Neural cell (in vitro differentiated cells): ENCODE measurements at regions not wholly inside any gene's neighbourhood (a gene's known extent, or its start where the extent isn't known, plus 50 kb on each side); places are given as distances from the start of the nearest gene placed in this dataset.

Source experiments
- H2AFZ ChIP-seq: fragments of 200-600, 300-800 bp; sonication (generic), shearing (Covaris generic); 2 replicates; pipeline ENCODE4 v1.6.0; 2014; ENCODE audit warnings: low read depth, mild to moderate bottlenecking, antibody characterized with exemption, low read length, moderate library complexity
- H3F3A ChIP-seq: fragments of 200-600 bp; shearing (Covaris generic); 2 replicates; pipeline ENCODE4 v1.6.1; 2016; ENCODE audit warnings: mild to moderate bottlenecking, moderate library complexity, mixed read lengths, antibody characterized with exemption, low read length; ENCODE audit not compliant: insufficient read depth, poor library complexity, severe bottlenecking
- H3K27ac ChIP-seq: fragments of 200-600, 300-800 bp; sonication (generic), shearing (Covaris generic); 2 replicates; pipeline ENCODE4 v1.5.1; 2014; ENCODE audit warnings: mild to moderate bottlenecking, low read length, moderate library complexity
- H3K27me3 ChIP-seq: fragments of 300-800, 200-600 bp; sonication (generic), shearing (Covaris generic); 2 replicates; pipeline ENCODE4 v1.6.0; 2014; ENCODE audit warnings: mild to moderate bottlenecking, low read depth, low read length, moderate library complexity; ENCODE audit not compliant: insufficient read depth
- H3K36me3 ChIP-seq: fragments of 300-800, 200-600 bp; sonication (generic), shearing (Covaris generic); 2 replicates; pipeline ENCODE4 v1.5.1; 2014; ENCODE audit warnings: mild to moderate bottlenecking, antibody characterized with exemption, low read length, moderate library complexity; ENCODE audit not compliant: insufficient read depth
- H3K4me2 ChIP-seq: fragments of 300-800, 200-600 bp; sonication (generic), shearing (Covaris generic); 2 replicates; pipeline ENCODE4 v1.6.0; 2014; ENCODE audit warnings: mild to moderate bottlenecking, low read length
- H3K4me3 ChIP-seq: fragments of 300-800, 200-600 bp; sonication (generic), shearing (Covaris generic); 2 replicates; pipeline ENCODE4 v1.5.1; 2014; ENCODE audit warnings: mild to moderate bottlenecking, low read length, moderate library complexity
- H3K79me2 ChIP-seq: fragments of 200-600 bp; shearing (Covaris generic); replicated peaks from 2 replicates; pipeline ENCODE4 v1.6.0; 2014; ENCODE audit warnings: mild to moderate bottlenecking, low read length, moderate library complexity; ENCODE audit not compliant: insufficient read depth
- H3K9ac ChIP-seq: fragments of 300-800, 200-600 bp; sonication (generic), shearing (Covaris generic); 2 replicates; pipeline ENCODE4 v1.6.1; 2016; ENCODE audit warnings: mild to moderate bottlenecking, low read length, mixed read lengths
- H3K9me2 ChIP-seq: fragments of 200-600 bp; shearing (Covaris generic); 2 replicates; pipeline ENCODE4 v1.6.1; 2016; ENCODE audit warnings: mild to moderate bottlenecking, low read length, mixed read lengths; ENCODE audit not compliant: insufficient read depth
- H3K9me3 ChIP-seq: fragments of 200-600, 300-800 bp; sonication (generic), shearing (Covaris generic); 2 replicates; pipeline ENCODE4 v1.6.1; 2016; ENCODE audit warnings: mild to moderate bottlenecking, mixed run types, low read length, moderate library complexity, mixed read lengths
- H4K20me1 ChIP-seq: fragments of 200-600 bp; shearing (Covaris generic); 2 replicates; pipeline ENCODE4 v1.6.1; 2016; ENCODE audit warnings: mild to moderate bottlenecking, mixed run types; ENCODE audit not compliant: insufficient read depth
- CTCF ChIP-seq: fragments of 450-650 bp; IDR thresholded peaks from 2 replicates; pipeline ENCODE4 v1.5.1; 2014; ENCODE audit warnings: antibody characterized with exemption, mild to moderate bottlenecking, moderate library complexity; ENCODE audit not compliant: poor library complexity, severe bottlenecking
- EP300 ChIP-seq: fragments of 450-650 bp; conservative IDR thresholded peaks from 2 replicates; pipeline ENCODE4 v1.6.1; 2014; ENCODE audit warnings: antibody characterized with exemption, mild to moderate bottlenecking, moderate library complexity; ENCODE audit not compliant: poor library complexity, severe bottlenecking
- EZH2 ChIP-seq: fragments of 200-600, 300-800 bp; shearing (Covaris generic), sonication (generic); IDR thresholded peaks from 2 replicates; pipeline ENCODE4 v1.6.1; 2014; ENCODE audit warnings: antibody characterized with exemption, low read length, borderline replicate concordance, mild to moderate bottlenecking; ENCODE audit not compliant: insufficient read depth, poor library complexity, severe bottlenecking
- MXI1 ChIP-seq: fragments of 450-650 bp; conservative IDR thresholded peaks from 2 replicates; pipeline ENCODE4 v1.6.1; 2014; ENCODE audit warnings: antibody characterized with exemption, mild to moderate bottlenecking; ENCODE audit not compliant: poor library complexity, severe bottlenecking
- POLR2AphosphoS5 ChIP-seq: IDR thresholded peaks from 2 replicates; pipeline ENCODE4 v1.6.1; 2012
- RAD21 ChIP-seq: fragments of 450-650 bp; conservative IDR thresholded peaks from 2 replicates; pipeline ENCODE4 v1.6.1; 2014; ENCODE audit warnings: antibody characterized with exemption, mild to moderate bottlenecking, moderate library complexity
- REST ChIP-seq: IDR thresholded peaks from 2 replicates; pipeline ENCODE4 v1.6.1; 2012; ENCODE audit warnings: borderline replicate concordance
- SMC3 ChIP-seq: fragments of 450-650 bp; conservative IDR thresholded peaks from 2 replicates; pipeline ENCODE4 v1.6.1; 2014; ENCODE audit warnings: antibody characterized with exemption, mild to moderate bottlenecking, moderate library complexity; ENCODE audit not compliant: poor library complexity
- TAF1 ChIP-seq: IDR thresholded peaks from 2 replicates; pipeline ENCODE4 v1.6.1; 2012; ENCODE audit warnings: low read depth

GRCh38 chr13:99113351-99113750, 87.3 kb upstream of the UBAC2 start:
- Histone ChIP-seq H3K4me3 (no peak overlapping the region), H3F3A (no peaks in the 10 kb centered on the region), H3K36me3 (no peaks in the 10 kb centered on the region), H3K27me3 (no peaks in the 10 kb centered on the region), H3K4me2 (no peak overlapping the region), H4K20me1 (no peaks in the 10 kb centered on the region), H3K79me2 (no peaks in the 10 kb centered on the region), H3K9ac (no peak overlapping the region), H3K9me2 (no peaks in the 10 kb centered on the region), H3K27ac (no peak overlapping the region), H2AFZ (no peak overlapping the region), H3K9me3 (no peaks in the 10 kb centered on the region)
- TF ChIP-seq EP300: no peak
- TF ChIP-seq RAD21: no peak
- TF ChIP-seq CTCF: no peak
- TF ChIP-seq TAF1: no peak
- no peak for TF ChIP-seq EZH2
- no peak for TF ChIP-seq SMC3
- no peak for TF ChIP-seq POLR2AphosphoS5
- no peak for TF ChIP-seq REST
- no peak for TF ChIP-seq MXI1

GRCh38 chr13:99118179-99118578, 82.5 kb upstream of the UBAC2 start:
- Histone ChIP-seq H3K4me2 (no peak overlapping the region), H3K79me2 (no peaks in the 10 kb centered on the region), H3K9ac (no peak overlapping the region)

More at GRCh38 chr13:99118179-99118578, 82.5 kb upstream of the UBAC2 start:
- no peak overlapping the region for H2AFZ ChIP-seq
- H3F3A ChIP-seq: no peaks in the 10 kb centered on the region
- H3K9me3 ChIP-seq: no peaks in the 10 kb centered on the region
- no peaks in the 10 kb centered on the region for H3K9me2 ChIP-seq
- no peak for TF ChIP-seq CTCF
- TF ChIP-seq EP300: no peak
- TF ChIP-seq RAD21: no peak
- no peak for TF ChIP-seq MXI1
- TF ChIP-seq TAF1: no peak
- no peak for TF ChIP-seq REST
- no peak overlapping the region for H3K27ac ChIP-seq
- H4K20me1 ChIP-seq: no peaks in the 10 kb centered on the region
- H3K4me3 ChIP-seq: no peak overlapping the region
- H3K36me3 ChIP-seq: no peaks in the 10 kb centered on the region
- H3K27me3 ChIP-seq: no peaks in the 10 kb centered on the region
